NT2/D1 (cell line): ENCODE measurements at regions not wholly inside any gene's neighbourhood (a gene's known extent, or its start where the extent isn't known, plus 50 kb on each side); places are given as distances from the start of the nearest gene placed in this dataset.

Experiments
- SUZ12 ChIP-seq: IDR thresholded peaks from 2 replicates; pipeline ENCODE4 v1.6.1; 2011; ENCODE audit not compliant: insufficient read length, insufficient read depth; ENCODE audit errors: extremely low read depth
- YY1 ChIP-seq: IDR thresholded peaks from 2 replicates; pipeline ENCODE4 v1.6.1; 2011; ENCODE audit not compliant: insufficient read length, insufficient read depth
- ZNF274 ChIP-seq: IDR thresholded peaks from 2 replicates; pipeline ENCODE4 v1.6.1; 2011; ENCODE audit warnings: mild to moderate bottlenecking, low read depth, low read length

DNA sequence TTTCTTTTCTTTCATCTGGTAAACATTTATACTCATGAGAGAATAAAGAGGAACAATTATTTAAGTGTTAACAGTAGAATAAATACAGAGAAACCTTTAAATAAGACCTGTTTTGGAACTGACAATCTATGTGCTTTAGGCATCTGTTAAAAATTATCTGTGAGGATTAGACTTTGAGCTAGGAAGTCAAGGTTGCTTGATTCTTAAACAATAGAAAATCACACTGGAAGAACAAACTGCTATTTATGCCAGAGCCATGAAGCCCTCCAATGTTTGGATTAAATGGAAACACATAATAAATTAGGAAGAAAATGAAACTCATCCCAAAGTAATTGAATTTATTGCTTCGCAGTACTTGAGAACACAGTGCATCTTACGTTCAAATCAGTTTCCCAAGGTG is 207.2 kb upstream of the NPY2R start:
- TF ChIP-seq YY1 (no peak), ZNF274 (no peak), SUZ12 (no peak)
